ENCODE measurements at regions not wholly inside any gene's neighbourhood (a gene's known extent, or its start where the extent isn't known, plus 50 kb on each side); places are given as distances from the start of the nearest gene placed in this dataset.
"Not testable (repeated sequence)": the region's sequence is repeated elsewhere in the genome, so short reads cannot be mapped to it uniquely, and the experiment has no call there.

DNA sequence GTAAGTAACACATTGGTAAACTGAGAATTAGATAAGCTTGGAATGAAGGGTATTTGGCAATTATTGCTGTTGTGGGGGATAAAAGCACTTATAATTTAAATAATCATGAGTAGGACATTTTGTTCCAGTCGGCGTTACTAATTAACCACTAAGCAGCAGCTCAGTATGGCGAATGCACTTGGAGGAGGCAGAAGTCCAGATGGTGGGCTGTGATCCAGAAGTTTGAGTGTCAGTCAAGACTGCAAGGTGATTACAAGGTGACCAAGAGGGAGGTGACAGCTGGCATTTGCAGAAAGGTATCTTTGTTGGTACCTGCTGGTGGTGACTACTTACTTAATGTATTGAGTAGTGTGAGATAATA lies 643.6 kb upstream of the FAM98A start:
- DNase-seq: no peak

DNA sequence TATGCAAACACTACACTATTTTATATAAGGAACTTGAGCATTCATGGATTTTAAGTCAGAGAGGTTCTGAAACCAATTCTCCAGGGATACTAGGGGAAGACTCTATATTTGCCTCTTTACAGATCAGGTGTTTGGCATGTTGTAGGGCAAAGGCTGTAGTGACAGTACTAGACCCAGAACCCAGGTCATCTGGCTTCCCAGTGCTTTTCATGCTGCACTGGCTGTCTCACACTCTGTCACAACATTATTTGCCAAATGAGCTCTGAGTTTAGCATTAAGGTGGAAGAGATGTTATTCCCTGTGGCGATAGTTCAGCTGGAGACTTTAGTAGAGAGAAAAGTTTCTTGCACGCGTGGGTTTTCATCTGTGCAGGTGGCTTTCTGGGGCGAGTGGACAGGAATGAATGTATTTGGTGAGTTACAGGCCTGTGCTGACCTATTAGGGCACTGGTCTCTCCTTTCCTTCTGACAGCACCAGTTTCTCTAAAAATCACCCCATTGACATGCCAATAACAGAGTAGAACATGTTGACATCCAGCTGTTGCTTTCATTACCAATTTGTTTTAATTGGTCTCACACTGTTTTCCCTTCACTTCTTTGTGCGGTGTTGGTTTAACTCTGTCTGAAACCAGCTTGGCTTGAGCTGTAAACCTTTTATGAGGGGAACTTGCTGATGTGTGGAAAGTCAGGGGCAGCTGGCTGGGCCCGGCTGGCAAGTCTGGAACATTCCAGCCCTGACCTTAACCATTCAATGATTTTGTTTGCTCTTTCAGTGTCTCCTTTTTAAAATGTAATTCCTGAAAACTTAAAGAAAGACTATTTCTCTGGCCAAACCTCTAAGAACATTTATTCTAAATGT lies 643.0 kb upstream of the FAM98A start:
- DNase-seq: peak; percentile 45

DNA sequence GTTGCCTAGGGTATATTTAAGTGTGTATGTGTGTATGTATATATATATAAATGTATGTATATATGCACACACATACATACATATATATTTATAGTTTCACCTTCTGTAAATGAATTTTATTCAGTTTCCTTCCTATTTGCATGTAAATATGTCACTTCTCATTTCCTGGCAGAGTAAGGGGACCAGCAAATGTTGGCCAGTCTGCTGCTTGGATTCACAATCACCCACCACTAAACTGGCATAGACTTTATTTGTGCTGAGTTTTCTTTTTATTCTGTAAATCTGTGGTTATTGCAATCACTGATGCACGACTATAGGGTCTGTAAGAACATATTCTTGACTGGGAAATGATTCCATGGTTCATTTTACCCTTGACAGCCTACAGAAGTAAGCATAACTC lies 640.4 kb upstream of the FAM98A start:
- DNase-seq: no peak

DNA sequence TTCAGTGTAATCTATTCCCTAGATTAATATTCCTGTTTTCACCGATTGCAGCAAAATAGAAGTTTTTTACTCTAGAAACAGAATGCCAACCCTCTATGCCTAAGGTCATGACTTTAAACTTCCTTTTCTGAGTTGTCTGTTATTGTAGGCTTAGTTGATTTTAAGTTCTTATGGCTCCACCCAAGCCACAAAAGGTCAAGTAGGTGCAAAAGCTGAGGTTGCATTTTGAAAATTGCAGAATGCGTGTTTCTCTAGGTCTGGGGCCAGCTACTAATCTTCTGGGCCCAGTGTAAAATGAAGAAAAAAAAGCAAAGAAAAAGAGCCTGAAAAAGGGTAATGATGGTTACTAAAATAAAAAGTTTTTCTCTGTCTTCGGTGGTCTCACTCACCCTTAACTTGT lies 635.7 kb upstream of the FAM98A start:
- DNase-seq: no peak

DNA sequence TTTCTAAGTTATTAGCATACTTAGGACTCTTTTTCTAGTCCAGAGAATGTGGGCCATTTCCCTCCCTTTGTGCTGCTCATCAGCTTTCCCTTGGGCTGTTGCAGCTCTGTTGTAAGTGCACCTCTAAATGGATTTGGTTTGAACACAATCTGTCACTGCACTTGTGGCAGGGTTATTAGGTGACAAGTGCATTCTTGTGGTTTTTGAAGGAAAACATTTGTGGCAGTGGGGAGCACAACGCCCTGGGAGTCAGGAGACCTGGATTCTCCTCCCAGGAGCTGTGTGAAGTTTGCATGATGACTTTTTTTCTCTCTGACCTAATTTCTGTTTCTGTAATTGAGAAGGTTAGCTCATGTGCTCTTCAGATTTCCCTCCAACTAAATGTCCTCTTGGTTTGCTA lies 630.9 kb upstream of the FAM98A start:
- peak; percentile 12 for DNase-seq

DNA sequence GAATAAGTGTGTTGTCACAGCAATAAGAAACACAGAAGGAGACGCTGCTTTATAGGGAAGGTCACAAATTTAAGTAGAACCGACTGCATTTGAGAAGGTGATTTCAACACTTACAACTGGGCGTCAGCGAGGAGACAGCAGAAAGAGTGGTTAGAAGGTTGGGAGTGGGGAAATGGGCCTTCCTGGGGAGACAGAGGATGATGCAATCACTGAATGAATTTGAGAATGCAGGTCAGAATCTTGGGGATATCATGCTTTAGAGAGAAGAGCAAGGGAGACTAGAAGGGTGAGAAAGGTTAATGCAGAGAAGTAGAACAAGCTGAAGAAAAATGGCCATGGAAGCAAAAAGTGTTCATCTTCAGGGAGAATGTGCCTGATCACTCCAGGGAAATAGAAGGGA lies 616.1 kb upstream of the FAM98A start:
- no peak for DNase-seq

DNA sequence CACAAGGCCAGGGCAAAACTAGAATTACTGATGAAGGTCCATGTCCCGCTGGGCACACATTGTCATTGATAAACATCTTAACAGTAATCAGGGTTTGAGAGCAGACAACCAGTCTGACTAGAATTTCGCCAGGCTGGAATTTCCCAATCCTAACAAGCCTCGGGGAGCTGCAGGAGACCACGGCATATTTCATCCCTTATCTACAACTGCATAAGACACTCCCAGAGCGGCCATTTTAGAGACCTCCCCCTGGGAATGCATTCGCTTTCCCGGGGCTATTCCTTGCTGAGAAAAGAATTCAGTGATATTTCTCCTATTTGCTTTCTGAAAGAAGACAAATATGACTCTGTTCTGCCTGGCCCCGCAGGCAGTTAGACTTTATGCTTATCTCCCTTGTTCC lies 611.3 kb upstream of the FAM98A start:
- DNase-seq: not testable (repeated sequence)

DNA sequence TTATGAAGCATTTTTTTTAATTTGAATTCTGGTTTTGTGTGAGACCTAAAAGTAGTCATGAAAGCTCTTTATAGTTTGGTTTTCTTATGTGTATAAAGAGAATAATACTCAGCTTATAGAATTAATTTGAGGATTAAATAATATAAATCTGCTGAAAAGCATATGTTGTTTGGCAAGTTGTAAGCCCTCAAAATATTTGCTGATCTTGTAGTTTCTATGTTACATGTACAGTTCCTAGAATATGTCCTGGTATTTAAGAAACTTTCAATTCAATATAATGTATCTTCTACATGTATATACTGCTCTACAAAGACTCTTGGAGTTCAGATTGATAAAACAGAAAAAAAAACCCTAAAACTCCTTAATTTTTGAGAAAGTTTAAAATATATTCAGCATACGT lies 605.5 kb upstream of the FAM98A start:
- no peak for DNase-seq

DNA sequence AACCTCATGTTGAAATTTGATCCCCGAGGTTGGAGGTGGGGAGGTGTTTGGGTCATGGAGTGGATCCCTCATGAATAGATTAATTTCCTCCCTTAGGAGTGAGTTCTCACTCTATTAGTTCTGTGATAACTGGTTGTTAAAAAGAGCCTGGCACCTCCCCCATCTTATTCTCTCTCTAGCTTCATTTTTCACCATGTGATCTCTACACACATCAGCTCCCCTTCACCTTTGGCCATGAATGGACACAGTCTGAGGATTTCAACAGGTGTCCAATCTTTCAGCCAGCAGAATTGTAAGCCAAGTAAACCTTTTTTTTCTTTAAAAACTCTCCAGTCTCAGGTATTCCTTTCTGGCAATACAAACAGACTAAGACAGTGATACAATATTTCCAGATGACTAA lies 602.0 kb upstream of the FAM98A start:
- no peak for DNase-seq

DNA sequence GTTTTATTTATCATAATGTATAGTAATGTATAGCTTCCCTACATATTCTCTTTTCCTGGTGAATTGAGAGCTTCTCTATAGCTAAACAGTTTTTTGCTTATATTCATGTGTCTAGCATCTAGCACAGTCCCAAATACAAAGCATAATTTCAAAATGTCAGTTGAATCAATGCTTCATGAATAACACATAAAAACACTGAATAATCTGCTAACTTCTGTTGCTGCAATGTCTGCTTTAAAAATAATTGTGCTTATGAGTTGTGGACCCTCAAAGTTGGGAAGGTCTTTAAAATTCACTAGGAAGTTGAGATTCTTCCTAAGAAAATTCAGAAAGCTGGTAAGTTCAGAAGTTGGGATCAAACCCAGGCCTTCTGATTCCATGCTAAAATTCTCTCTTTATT lies 600.9 kb upstream of the FAM98A start:
- DNase-seq: no peak

DNA sequence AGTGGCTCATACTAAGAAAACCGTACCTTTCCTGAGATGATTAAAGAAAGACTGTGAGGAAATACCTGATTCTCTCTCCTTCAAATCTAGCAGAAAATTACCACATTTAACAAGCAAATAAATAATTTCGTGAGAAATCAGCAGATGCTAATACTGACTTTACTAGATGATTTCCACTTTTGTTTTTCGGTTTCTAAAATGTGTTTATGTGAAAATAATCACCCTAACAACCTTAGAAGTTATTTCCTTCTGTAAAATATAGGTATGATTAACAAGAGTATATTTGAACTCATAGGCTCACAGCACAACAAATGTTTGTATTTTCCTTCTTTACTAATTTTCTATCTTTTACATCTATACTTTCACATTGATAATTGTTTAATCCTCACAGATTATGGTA lies 594.1 kb upstream of the FAM98A start:
- no peak for DNase-seq

DNA sequence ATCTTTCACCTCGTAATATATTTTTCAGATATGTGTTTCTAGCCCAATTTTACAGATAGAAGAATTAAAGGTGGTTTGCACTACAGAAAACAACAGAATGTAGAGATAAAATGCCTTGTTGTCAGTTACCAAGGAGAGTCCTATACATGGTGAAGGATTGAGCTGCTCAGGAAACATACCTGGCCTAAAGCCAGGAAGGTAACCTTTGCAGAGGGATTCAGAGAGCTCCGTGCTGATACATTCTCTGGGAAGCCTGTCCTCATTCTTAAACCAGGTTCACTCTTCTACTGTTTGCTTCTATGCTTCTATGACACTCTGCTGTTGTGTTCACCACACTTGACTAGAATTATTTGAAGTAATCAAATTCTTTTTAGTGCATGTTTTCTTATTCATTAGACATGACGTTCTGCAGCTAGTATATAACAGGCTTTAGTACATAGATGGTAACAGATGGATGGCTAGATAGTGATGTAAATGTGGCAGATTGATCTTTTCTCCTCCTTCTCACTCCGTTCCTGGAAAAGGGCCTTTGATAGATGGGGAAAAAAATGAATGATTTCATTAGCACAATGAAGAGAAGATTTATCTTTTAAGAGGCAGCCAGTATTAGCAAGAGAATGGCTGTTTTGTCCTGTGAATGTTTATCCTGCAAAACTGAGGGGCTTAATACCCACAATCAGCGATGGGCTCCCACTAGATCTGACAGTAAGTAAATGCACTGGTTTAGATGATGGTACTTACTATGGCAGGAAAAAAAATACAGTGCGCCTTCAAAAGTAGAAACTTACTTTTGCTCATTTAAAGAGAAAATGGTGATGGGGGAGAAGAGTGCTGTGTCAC lies 589.6 kb upstream of the FAM98A start:
- DNase-seq: no peak

DNA sequence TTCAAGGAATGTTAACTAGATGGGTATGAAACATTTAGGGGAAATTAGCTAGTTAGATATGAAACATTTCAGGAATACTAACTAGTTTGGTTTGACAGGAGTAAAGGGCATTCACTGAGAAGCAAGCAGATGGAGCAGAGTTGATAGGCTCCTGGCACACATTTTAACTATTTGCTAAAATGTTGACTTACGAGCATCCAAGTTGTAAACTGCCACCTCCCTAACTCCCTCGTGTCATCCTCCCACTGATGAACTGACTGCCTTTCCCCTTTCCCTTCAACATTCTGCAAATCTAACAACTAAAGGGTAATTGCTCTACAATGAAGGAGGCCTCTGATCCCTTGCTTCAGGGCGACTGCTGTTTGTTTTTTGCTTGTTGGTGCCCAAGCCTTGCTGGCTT lies 580.4 kb upstream of the FAM98A start:
- DNase-seq: no peak

DNA sequence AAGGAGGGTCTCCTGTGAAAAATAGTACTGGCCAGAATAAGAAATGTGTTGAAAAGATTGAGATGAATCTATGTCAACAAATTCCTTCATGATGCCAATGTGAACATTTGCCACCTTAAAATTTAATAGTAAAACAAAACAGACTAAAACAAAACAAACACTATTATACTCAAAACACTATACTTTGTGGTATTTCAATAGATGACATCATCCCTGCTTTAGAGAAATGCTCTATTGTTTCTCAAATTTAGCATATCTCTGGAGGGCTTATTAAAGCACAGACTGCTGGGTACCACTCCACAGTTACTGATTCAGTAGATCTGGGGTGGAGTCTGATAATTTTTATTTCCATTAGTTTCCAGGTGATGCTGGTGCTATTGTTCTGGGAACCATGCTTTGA lies 579.4 kb upstream of the FAM98A start:
- DNase-seq: no peak

DNA sequence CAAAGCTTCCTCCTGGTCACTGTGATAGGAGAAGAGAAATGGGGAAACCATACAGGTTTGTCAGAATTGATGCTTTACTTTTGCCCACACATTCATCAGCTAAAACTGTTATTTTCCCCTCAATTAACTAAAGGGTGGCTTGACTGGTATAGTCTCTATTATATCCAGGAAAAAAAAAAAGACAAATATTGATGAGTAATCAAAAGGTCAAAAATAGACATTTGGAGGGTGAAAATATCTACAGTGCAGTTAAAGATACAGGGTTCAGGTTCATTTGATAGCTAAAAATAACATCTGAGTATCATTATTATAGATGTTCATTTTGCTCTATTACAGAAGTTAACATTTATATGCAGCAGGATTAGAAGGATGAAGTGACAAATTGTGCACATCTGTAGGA lies 577.6 kb upstream of the FAM98A start:
- no peak for DNase-seq

DNA sequence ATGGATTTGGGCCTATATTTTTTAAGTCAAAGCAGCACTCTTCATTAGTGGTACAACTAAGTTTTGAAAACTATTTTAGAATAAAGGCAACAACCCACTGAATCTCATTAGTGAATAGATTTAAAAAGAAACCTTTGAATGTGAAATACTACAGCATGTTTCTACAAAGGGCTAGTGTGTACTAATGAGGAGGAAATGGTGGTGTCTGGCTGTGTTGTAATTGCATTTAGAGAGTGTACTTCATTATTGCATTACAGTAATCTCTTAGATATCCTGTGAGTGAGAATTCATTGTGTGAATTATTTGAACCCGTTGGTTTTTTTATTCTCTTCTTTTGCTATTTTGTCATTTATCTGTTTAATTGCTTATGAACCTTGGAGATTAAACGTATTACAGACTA lies 575.4 kb upstream of the FAM98A start:
- peak; percentile 28 for DNase-seq

DNA sequence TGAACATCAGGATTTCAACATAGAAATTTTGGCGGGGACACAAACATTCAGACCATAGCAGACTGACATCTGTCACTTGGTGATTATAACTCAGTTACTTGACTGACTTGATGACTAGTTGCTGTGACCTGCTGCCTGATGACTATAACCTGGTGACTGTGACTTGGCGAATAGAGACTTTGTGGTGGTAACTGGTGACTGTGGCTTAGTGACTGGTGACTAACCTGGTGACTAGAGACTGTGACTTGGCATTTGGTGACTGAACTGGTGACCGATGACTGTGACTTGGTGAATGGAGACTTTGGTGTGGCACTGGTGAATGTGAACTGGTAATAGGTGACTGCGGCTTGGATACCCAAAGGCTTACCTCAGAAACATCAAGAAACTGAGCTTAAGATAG lies 563.1 kb upstream of the FAM98A start:
- DNase-seq: no peak

DNA sequence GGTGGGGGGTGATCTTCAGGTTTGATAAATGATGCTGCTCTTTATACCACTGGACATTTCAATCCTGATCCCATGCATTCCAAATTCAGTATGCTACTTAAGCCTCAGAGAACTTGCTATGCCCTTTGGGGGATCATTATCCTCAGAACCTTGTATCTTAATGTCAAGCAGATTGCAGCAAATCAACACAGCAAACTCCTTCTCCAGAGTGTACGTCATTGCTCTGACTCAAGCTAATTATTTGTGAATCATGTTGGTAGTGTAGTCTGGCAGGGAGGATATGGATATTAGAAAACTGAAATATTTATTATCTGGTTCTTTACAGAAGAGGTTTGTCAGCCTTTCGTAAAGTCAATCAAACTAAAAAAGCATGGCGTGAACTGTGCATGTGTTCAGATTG lies 562.5 kb upstream of the FAM98A start:
- DNase-seq: no peak

DNA sequence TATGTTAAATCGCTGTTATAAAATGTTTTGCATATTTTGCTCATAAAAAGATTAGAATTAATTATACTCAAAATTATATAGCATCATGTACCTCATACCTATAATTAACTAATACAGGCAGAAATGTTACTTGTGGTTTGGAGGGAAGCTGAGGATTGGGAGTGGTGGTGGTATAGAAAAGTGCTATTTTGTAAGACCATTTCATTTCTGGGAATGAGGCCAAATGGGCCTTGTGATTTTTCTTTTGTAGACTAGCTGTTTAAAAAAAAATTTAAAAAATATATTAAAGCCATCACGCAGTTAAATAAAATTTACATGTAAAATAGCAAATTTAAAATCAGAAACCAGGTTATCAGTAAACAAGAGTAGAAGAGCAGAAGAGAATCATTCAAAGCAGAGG lies 560.8 kb upstream of the FAM98A start:
- no peak for DNase-seq

DNA sequence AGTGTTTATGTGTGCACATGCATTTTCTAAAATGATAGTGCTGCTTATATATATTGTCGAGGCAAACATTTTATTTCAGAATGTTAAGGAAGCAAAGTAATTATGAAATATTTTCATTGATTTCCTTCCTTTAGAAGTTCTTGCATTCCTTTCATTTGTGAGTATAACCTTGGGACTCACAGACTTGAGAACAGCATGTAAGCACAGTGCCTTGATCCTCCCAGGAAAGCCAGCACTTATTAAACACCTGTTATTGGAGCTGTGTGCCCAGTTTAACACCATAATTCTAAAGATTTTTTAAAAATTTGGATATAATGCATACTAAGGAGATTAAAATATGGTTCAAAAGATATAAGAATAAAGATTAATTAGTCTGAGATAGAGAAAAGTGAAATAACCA lies 554.4 kb upstream of the FAM98A start:
- DNase-seq: no peak

DNA sequence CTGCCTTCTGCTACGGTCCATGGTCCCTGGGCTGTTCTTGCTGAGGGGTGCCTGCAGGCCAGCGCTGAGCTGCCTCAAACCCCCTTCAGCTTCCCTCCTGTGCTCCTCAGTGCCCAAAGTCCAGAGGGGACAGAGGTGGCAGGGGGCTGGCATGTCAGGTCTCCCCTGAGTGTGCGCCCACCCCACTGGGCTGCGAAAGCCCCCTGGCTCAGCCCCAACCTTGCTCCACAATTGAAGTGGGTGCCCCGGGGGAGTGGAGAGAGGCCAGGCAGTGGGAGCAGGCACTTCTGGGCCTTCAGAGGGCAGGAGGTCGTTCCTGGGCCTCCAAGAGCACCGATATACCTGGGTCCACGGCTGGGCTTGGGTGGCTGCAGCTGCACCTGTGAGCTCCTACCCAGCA lies 548.7 kb upstream of the FAM98A start:
- DNase-seq: no peak

DNA sequence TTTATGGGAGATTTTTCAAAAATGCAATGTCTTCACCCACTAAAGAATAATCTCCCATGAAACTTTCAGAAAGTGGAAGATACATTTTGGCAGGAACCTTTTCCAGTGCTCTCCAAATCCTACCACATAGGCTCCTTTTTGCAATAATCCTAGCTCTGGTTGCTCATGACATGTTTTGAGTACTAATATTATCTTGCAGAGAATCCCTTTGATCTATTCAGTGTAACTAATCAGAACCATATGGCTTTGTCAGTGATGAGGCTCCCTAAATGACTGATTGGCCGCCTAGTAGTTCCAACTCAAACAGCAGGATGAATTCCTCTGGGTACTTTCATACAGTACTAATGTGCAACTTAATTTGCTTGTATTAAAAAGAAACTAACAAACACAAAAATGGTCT lies 544.0 kb upstream of the FAM98A start:
- DNase-seq: no peak

DNA sequence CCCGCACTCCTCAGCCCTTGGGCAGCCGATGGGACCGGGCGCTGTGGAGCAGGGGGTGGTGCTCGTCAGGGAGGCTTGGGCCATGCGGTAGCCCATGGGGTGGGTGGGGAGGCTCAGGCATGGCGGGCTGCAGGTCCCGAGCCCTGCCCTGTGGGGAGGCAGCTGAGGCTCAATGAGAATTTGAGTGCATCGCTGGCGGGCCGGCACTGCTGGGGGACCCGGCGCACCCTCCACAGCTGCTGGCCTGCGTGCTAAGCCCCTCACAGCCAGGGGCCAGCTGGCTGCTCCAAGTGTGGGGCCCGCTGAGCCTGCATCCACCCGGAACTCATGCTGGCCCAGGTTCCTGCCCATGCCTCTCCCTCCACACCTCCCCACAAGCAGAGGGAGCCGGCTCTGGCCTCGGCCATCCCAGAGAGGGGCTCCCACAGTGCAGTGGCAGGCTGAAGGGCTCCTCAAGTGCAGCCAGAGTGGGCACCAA lies 543.5 kb upstream of the FAM98A start:
- DNase-seq: not testable (repeated sequence)

DNA sequence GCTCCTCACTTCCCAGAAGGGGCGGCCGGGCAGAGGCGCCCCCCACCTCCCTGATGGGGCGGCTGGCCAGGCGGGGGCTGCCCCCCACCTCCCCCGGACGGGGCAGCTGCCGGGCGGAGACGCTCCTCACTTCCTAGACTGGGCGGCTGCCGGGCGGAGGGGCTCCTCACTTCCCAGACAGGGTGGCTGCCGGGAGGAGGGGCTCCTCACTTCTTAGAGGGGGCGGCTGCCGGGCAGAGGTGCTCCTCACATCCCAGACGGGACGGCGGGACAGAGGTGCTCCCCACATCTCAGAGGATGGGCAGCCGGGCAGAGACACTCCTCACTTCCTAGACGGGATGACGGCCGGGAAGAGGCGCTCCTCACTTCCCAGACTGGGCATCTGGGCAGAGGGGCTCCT lies 534.0 kb upstream of the FAM98A start:
- DNase-seq: not testable (repeated sequence)

Data from retina (tissue), 1 donor.